SK-N-MC (cell line): ENCODE measurements at regions not wholly inside any gene's neighbourhood (a gene's known extent, or its start where the extent isn't known, plus 50 kb on each side); places are given as distances from the start of the nearest gene placed in this dataset.

Source experiments
- EZH2 ChIP-seq: fragments of 200-600 bp; sonication (generic); IDR thresholded peaks from one replicate; pipeline ENCODE4 v1.6.1; 2017; ENCODE audit warnings: antibody characterized with exemption
- FOXP2 ChIP-seq: optimal IDR thresholded peaks from 2 replicates; pipeline ENCODE3; 2011; ENCODE audit warnings: mild to moderate bottlenecking, moderate library complexity; ENCODE audit not compliant: insufficient read depth; ENCODE audit errors: extremely low read length, control extremely low read depth
- POLR2AphosphoS5 ChIP-seq: IDR thresholded peaks from 2 replicates; pipeline ENCODE4 v1.6.1; 2012; ENCODE audit warnings: mild to moderate bottlenecking, low read depth, low read length, borderline replicate concordance

DNA sequence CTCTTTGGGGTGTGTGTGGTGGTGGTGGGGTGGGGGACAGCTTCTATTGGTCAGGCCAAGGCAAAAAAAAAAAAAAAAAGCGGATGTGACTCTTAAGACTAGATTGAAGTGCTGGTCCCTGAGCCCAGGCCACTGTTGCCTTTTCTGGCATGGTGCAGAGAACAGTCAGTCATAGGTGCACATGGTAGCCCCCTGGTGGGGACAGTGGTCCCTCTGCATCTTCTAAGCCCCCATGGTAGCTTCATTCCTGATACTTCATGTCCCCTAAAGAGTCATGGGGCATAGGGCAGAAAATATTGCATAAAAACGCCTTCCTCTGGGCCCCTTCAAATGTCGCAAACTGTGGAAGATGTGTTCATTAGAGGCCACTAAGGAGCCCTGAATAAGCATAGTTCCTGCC, 371.8 kb downstream of the NPHP4 start:
- TF ChIP-seq POLR2AphosphoS5 = no peak
- no peak for TF ChIP-seq EZH2
- no peak for TF ChIP-seq FOXP2
